GM12878 (cell line): ENCODE measurements at regions not wholly inside any gene's neighbourhood (a gene's known extent, or its start where the extent isn't known, plus 50 kb on each side); places are given as distances from the start of the nearest gene placed in this dataset.
"Not testable (repeated sequence)": the region's sequence is repeated elsewhere in the genome, so short reads cannot be mapped to it uniquely, and the experiment has no call there.

Experiments used
- ATAC-seq: fragments of 200-7000 bp; cut with Tn5 transposase; 3 replicates; pipeline ENCODE4 v1.9.1; 2020; ENCODE audit warnings: mild to moderate bottlenecking, moderate library complexity
- BruUV-seq: library from RNA; stranded (reverse); fragments of 400-500 nt; replicated peaks from 2 replicates; lab custom pipeline; 2021; lab: Mats Ljungman, UMichigan
- CTCF ChIA-PET: fragments of 300-600 bp; sonication (Branson Sonifier 250); formaldehyde crosslinking; extraction: SDS; loops from one replicate; lab custom pipeline; 2021; ENCODE audit warnings: inconsistent platforms; lab: Yijun Ruan, JAX
- POLR2A ChIA-PET: fragments of 350-600 bp; formaldehyde crosslinking; extraction: SDS; loops from one replicate; lab custom pipeline; 2021; ENCODE audit warnings: inconsistent platforms; lab: Charles Lee
- RAD21 ChIA-PET: fragments of 300-600 bp; sonication (Branson Sonifier 250); formaldehyde crosslinking; loops from one replicate; lab custom pipeline; 2023; ENCODE audit warnings: antibody characterized with exemption; ENCODE audit not compliant: unreplicated experiment; lab: Charles Lee
- SMC1A ChIA-PET: fragments of 300-600 bp; sonication (Branson Sonifier 250); formaldehyde crosslinking; loops from one replicate; lab custom pipeline; 2023; ENCODE audit not compliant: unreplicated experiment, uncharacterized antibody; lab: Charles Lee
- DNase-seq: peaks from one replicate; pipeline ENCODE4 v3.0.0-alpha.2; 2011; ENCODE audit warnings: low read depth, low spot score
- FAIRE-seq: peaks from 3 replicates; lab custom pipeline; 2011; peaks lifted over from hg19 to GRCh38; lab: Jason Lieb, UNC
- H2AFZ ChIP-seq: 2 replicates; pipeline ENCODE4 v1.6.0; 2011; ENCODE audit warnings: low read depth, low read length, control low read depth; ENCODE audit not compliant: control insufficient read depth
- H3K27ac ChIP-seq: 2 replicates; pipeline ENCODE4 v1.5.1; 2011; ENCODE audit warnings: control low read depth; ENCODE audit not compliant: control insufficient read depth, insufficient read depth
- H3K27me3 ChIP-seq, 2 experiments: replicated peaks in 1 of 2; 2 replicates each; pipeline versions ENCODE4 v1.6.0 to v1.6.1; 2011; ENCODE audit warnings: low read length in 1 of 2; ENCODE audit not compliant: control insufficient read depth in 2 of 2, insufficient read depth in 2 of 2
- H3K36me3 ChIP-seq, 2 experiments: 2 replicates each; pipeline ENCODE4 v1.5.1; 2011; ENCODE audit warnings: low read length in 1 of 2; ENCODE audit not compliant: control insufficient read depth in 2 of 2, insufficient read depth in 2 of 2
- H3K4me1 ChIP-seq: 2 replicates; pipeline ENCODE4 v1.6.1; 2011; ENCODE audit warnings: mild to moderate bottlenecking, low read length, moderate library complexity, mixed read lengths; ENCODE audit not compliant: control insufficient read depth, insufficient read depth
- H3K4me2 ChIP-seq: 2 replicates; pipeline ENCODE4 v1.6.0; 2011; ENCODE audit warnings: control low read depth; ENCODE audit not compliant: control insufficient read depth, insufficient read depth
- H3K4me3 ChIP-seq: fragments of 200-600 bp; sonication (generic); 2 replicates; pipeline ENCODE4 v1.5.1; 2016
- H3K79me2 ChIP-seq: 2 replicates; pipeline ENCODE4 v1.6.0; 2011; ENCODE audit warnings: low read length; ENCODE audit not compliant: control insufficient read depth, insufficient read depth
- H3K9ac ChIP-seq: 2 replicates; pipeline ENCODE4 v1.8.0; 2011; ENCODE audit warnings: low read length, control low read depth, mixed read lengths; ENCODE audit not compliant: control insufficient read depth, insufficient read depth
- H3K9me3 ChIP-seq: replicated peaks from 3 replicates; pipeline ENCODE4 v1.5.1; 2011; ENCODE audit warnings: mild to moderate bottlenecking, low read length; ENCODE audit not compliant: control insufficient read depth, insufficient read depth
- H4K20me1 ChIP-seq: 2 replicates; pipeline ENCODE4 v1.6.0; 2011; ENCODE audit not compliant: control insufficient read depth, insufficient read depth
- ASH2L ChIP-seq: fragments of 300-600, 200-600 bp; sonication (generic); IDR thresholded peaks from 2 replicates; pipeline ENCODE4 v1.6.1; 2017; ENCODE audit warnings: low read depth, mild to moderate bottlenecking, borderline replicate concordance
- CBX5 ChIP-seq: sonication (generic); IDR thresholded peaks from 2 replicates; pipeline ENCODE4 v1.6.1; 2016; ENCODE audit warnings: low read depth, moderate library complexity, mild to moderate bottlenecking, inconsistent platforms
- CREM ChIP-seq: IDR thresholded peaks from 2 replicates; pipeline ENCODE4 v1.6.1; 2014; ENCODE audit warnings: antibody characterized with exemption, low read depth
- IRF4 ChIP-seq: IDR thresholded peaks from 2 replicates; pipeline ENCODE4 v1.6.1; 2011; ENCODE audit warnings: low read depth, low read length
- JUNB ChIP-seq: IDR thresholded peaks from 2 replicates; pipeline ENCODE4 v1.6.1; 2016; ENCODE audit warnings: antibody characterized with exemption, mild to moderate bottlenecking
- MTA3 ChIP-seq: IDR thresholded peaks from 2 replicates; pipeline ENCODE4 v1.6.1; 2012; ENCODE audit warnings: low read length, inconsistent platforms, borderline replicate concordance
- SPI1 ChIP-seq: IDR thresholded peaks from 2 replicates; pipeline ENCODE4 v1.6.1; 2011; ENCODE audit warnings: low read depth, mild to moderate bottlenecking, low read length, moderate library complexity, borderline replicate concordance; ENCODE audit not compliant: insufficient read depth
- ZBED1 ChIP-seq: IDR thresholded peaks from 2 replicates; pipeline ENCODE4 v1.6.1; 2016; ENCODE audit warnings: borderline replicate concordance
- WGBS: methylation state at CpG from one replicate; pipeline ENCODE4 v1.1.6; 2016; ENCODE audit warnings: low lambda C conversion rate; ENCODE audit not compliant: insufficient replicate concordance, insufficient coverage; ENCODE audit errors: missing lambda C conversion rate; 5-methylcytosine and 5-hydroxymethylcytosine counted together
- in situ Hi-C: fragments of 300-500 bp; cut with MboI; formaldehyde crosslinking; loops from 9 replicates; pipeline ENCODE4 v1.14.3; 2018; ENCODE audit warnings: mixed read lengths
- intact Hi-C: fragments of 100-400 bp; cut with micrococcal nuclease; formaldehyde crosslinking; loops from one replicate; pipeline ENCODE4 v1.14.2; 2022; ENCODE audit not compliant: unreplicated experiment
- TF ChIP-seq, protein P1 (sequence below): IDR thresholded peaks from 2 replicates; pipeline ENCODE4 v1.6.1; 2012; ENCODE audit warnings: low read length, inconsistent platforms

DNA sequence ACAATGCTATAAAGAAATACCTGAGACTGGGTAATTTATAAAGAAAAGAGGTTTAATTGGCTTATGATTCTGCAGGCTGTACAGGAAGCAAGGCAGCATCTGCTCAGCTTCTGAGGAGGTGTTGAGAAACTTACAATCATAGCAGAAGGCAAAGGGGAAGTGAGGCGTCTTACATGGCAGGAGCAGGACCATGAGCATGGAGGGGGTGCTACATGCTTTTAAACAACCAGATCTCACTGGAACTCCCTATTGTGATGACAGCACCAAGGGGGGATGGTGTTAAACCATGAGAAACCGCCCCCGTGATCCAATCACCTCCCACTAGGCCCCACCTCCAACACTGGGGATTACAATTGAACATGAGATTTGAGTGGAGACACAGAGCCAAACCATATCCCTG lies 163.7 kb upstream of the SLC38A2 start:
- CTCF ChIA-PET, intact Hi-C loops: not testable (repeated sequence)
- ATAC-seq, result peak; percentile 86

DNA sequence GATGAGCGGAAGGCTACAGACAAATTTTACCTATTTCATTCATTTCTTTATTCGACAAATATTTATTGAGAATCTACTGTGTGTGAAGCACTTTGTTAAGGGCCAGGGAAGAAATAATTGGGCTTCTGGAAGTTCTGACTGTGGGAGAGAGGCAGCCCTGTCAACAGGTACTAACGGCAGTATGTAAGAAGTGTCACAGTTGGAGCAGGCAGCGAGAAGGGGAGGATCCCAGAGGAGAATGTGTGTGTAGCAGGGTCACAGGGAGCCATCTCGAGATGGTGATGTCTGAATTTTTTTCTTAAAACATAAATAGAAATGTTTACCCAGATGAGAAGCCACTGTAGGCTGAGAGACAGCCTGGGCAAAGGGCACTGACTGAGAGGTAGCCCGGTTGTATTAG lies 163.3 kb upstream of the SLC38A2 start:
- no peak overlapping the region for H3K4me3 ChIP-seq
- intact Hi-C loops, result no loop called here
- H3K36me3 ChIP-seq, result no peaks in the 10 kb centered on the region
- H3K79me2 ChIP-seq, result no peaks in the 10 kb centered on the region
- no peak overlapping the region for H3K9ac ChIP-seq
- 69% methylated on average over 6 of the region's 6 CpGs for WGBS
- H3K27ac ChIP-seq, result no peak overlapping the region
- no peak overlapping the region for H3K4me2 ChIP-seq
- ChIA-PET RAD21 (interaction anchor here (1.8 kb wide), 1 partner anchor 60 kb away, joined by 3 read pairs; no protein-coding TSS in a partner anchor), POLR2A (interaction anchor here (0.6 to 1.1 kb wide), 2 partner anchors 15 to 16 kb away, joined by 3 to 4 read pairs; no protein-coding TSS in a partner anchor), SMC1A (interaction anchor here (0.6 to 2.4 kb wide), 4 partner anchors 11 to 148 kb away, joined by 3 to 11 read pairs (median 3); no protein-coding TSS in a partner anchor), CTCF (no interaction called here)
- H3K4me1 ChIP-seq, result peaks cover 12% of the 10 kb centered on the region
- no peaks in the 10 kb centered on the region for H3K27me3 ChIP-seq
- no peaks in the 10 kb centered on the region for H4K20me1 ChIP-seq
- DNase-seq, result no peak
- FAIRE-seq, result no peak
- no peak overlapping the region; the same call in 1 of the 2 replicates for H2AFZ ChIP-seq
- no TSS peak for BruUV-seq
- in situ Hi-C loops, result no loop called here
- H3K9me3 ChIP-seq, result peaks cover 6% of the 10 kb centered on the region; the same call in 2 of the 3 replicates
- TF ChIP-seq, protein P1, sequence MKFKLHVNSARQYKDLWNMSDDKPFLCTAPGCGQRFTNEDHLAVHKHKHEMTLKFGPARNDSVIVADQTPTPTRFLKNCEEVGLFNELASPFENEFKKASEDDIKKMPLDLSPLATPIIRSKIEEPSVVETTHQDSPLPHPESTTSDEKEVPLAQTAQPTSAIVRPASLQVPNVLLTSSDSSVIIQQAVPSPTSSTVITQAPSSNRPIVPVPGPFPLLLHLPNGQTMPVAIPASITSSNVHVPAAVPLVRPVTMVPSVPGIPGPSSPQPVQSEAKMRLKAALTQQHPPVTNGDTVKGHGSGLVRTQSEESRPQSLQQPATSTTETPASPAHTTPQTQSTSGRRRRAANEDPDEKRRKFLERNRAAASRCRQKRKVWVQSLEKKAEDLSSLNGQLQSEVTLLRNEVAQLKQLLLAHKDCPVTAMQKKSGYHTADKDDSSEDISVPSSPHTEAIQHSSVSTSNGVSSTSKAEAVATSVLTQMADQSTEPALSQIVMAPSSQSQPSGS, result no peak
- TF ChIP-seq MTA3 (no peak), ASH2L (no peak)
- no peak for ATAC-seq

More for the DNA sequence above, 163.7 kb upstream of the SLC38A2 start:
- WGBS, result 97% methylated on average over 3 of the region's 3 CpGs
- H4K20me1 ChIP-seq, H3K9ac ChIP-seq, DNase-seq, H3K36me3 ChIP-seq, H3K27me3 ChIP-seq, H2AFZ ChIP-seq, in situ Hi-C loops, H3K79me2 ChIP-seq, BruUV-seq, RAD21 ChIA-PET, H3K4me2 ChIP-seq, H3K9me3 ChIP-seq, H3K4me3 ChIP-seq, H3K27ac ChIP-seq: not testable (repeated sequence)
- POLR2A ChIA-PET, result interaction anchor here (0.6 kb wide), 1 partner anchor 15 kb away, joined by 3 read pairs; no protein-coding TSS in a partner anchor
- peaks cover 12% of the 10 kb centered on the region for H3K4me1 ChIP-seq
- SMC1A ChIA-PET, result interaction anchor here (1.3 to 2.4 kb wide), 2 partner anchors 10 to 25 kb away, joined by 3 to 11 read pairs; no protein-coding TSS in a partner anchor
- FAIRE-seq, result peak; percentile 27
- TF ChIP-seq ZBED1 (0 out of 2 replicates have a peak, but pooled peaks have one; percentile 27), CREM (0 out of 2 replicates have a peak, but pooled peaks have one; percentile 23), SPI1 (peak; percentile 84), IRF4 (0 out of 2 replicates have a peak, but pooled peaks have one; percentile 19), JUNB (peak; percentile 49; the same call in 1 of the 2 replicates), CBX5 (0 out of 2 replicates have a peak, but pooled peaks have one; percentile 29)
